ENCODE measurements at regions not wholly inside any gene's neighbourhood (a gene's known extent, or its start where the extent isn't known, plus 50 kb on each side); places are given as distances from the start of the nearest gene placed in this dataset.

- H3K9me3 Mint-ChIP-seq, result peaks cover 13 to 15% of the 10 kb centered on the region in 2 experiments
- Histone ChIP-seq H3K18ac (ENCODE audit: insufficient read length, low read depth, low read length) (no peak overlapping the region), H3K27me3 (ENCODE audit: insufficient read depth, low read length) (no peaks in the 10 kb centered on the region), H4K5ac (ENCODE audit: insufficient read length, low read depth, low read length) (no peak overlapping the region), H3K9me3 (ENCODE audit: control insufficient read depth, low read depth, low read length) (no peaks in the 10 kb centered on the region), H2AFZ (ENCODE audit: low read length) (no peak overlapping the region), H2AK5ac (ENCODE audit: insufficient read length, low read length) (no peak overlapping the region), H3K14ac (ENCODE audit: insufficient read depth, low read length) (no peak overlapping the region), H3K4me2 (ENCODE audit: insufficient read depth, insufficient read length, low read length) (no peak overlapping the region), H3K4ac (ENCODE audit: low read depth, low read length) (no peak overlapping the region), H3K79me1 (ENCODE audit: insufficient read depth, low read depth, low read length, poor library complexity, severe bottlenecking) (no peaks in the 10 kb centered on the region), H3K56ac (ENCODE audit: insufficient read length, low read depth, low read length) (no peak overlapping the region), H2BK15ac (ENCODE audit: low read depth, low read length) (no peak overlapping the region), H4K20me1 (ENCODE audit: control insufficient read depth, insufficient read depth, insufficient read length) (no peaks in the 10 kb centered on the region), H3K9ac (ENCODE audit: extremely low read depth, insufficient read length, low read length) (no peak overlapping the region), H3K23me2 (ENCODE audit: insufficient read length, low read depth, low read length, poor library complexity, severe bottlenecking) (no peaks in the 10 kb centered on the region), H4K8ac (replicated peaks; ENCODE audit: insufficient read length, low read depth, low read length) (no peak overlapping the region), H3K27ac (ENCODE audit: insufficient read length, low read depth, low read length) (no peak overlapping the region), H2BK5ac (ENCODE audit: insufficient read length, low read length) (no peak overlapping the region), H3K4me1 (ENCODE audit: insufficient read depth, low read length) (no peaks in the 10 kb centered on the region; the same call in 1 of the 2 replicates), H2BK120ac (ENCODE audit: low read depth, low read length, poor library complexity, severe bottlenecking) (no peak overlapping the region), H4K91ac (ENCODE audit: insufficient read length, low read depth, low read length) (no peak overlapping the region), H2BK12ac (ENCODE audit: insufficient read length, low read depth, low read length) (no peak overlapping the region), H2BK20ac (ENCODE audit: low read depth, low read length, poor library complexity, severe bottlenecking) (no peak overlapping the region), H3K23ac (ENCODE audit: insufficient read length, low read depth, low read length) (no peak overlapping the region), H3T11ph (ENCODE audit: low read length) (no peak overlapping the region), H3K79me2 (ENCODE audit: insufficient read depth, low read length) (no peaks in the 10 kb centered on the region)
- H3K27me3 Mint-ChIP-seq (ENCODE audit: low read depth), result no peaks in the 10 kb centered on the region
- no peak overlapping the region for H3K27ac Mint-ChIP-seq
- peaks cover 12 to 15% of the 10 kb centered on the region in 2 experiments for H3K4me1 Mint-ChIP-seq
- H3K4me3 Mint-ChIP-seq, result no peak overlapping the region
- WGBS (ENCODE audit: extremely low coverage, insufficient read length, low lambda C conversion rate), result no CpG with 5 or more reads among the region's 1 CpG
- H3K36me3 Mint-ChIP-seq (ENCODE audit: insufficient read depth in 1 of 3, low read depth in 3 of 3), result peaks cover 3 to 13% (median 7%) of the 10 kb centered on the region in 3 experiments; a peak in 5 of 7 replicates
- no peak for DNase-seq
- no peak for TF ChIP-seq CTCF (conservative IDR thresholded peaks at IDR 0.05)
Observed at GRCh38 chr11:57900320-57900719, 123.4 kb upstream of the OR9Q1 start.

Data from H9 (cell line).